ENCODE measurements at regions not wholly inside any gene's neighbourhood (a gene's known extent, or its start where the extent isn't known, plus 50 kb on each side); places are given as distances from the start of the nearest gene placed in this dataset.

DNA sequence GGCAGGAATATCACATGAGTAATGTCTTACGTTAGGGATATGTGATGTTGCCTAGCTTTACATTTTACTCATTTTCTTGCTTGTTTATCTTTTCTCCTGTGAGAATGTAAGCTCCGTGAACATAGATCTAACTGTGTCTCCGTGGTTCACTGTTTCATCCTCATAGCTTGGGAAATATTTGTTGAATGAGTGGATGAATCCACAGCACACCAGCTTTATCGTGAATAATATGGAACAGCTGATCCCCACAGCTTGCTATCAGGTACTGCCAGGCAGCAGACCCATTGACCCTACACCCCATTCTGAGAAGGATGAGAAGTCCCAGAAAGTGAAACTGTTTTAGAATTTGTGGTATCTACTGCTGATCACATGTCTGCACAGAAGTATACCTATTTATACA is 106.8 kb upstream of the FBN2 start:
- DNase-seq (ENCODE audit: low read depth, low spot score) (peak; percentile 86), FAIRE-seq (peak; percentile 15)
- no TSS peak for BruUV-seq (replicated peaks)
- Histone ChIP-seq H3K9me3 (replicated peaks; ENCODE audit: control insufficient read depth, insufficient read depth, low read length) (no peaks in the 10 kb centered on the region), H3K4me3 (replicated peaks in 1 of 3; ENCODE audit: insufficient read depth in 1 of 3, low read depth in 1 of 3, low read length in 3 of 3) (peak overlapping the region in 2 of 3 experiments; percentile 24 to 50), H3K9me1 (replicated peaks; ENCODE audit: control insufficient read depth, extremely low read depth, insufficient read depth, low read length) (no peaks in the 10 kb centered on the region), H4K20me1 (replicated peaks; ENCODE audit: control insufficient read depth, extremely low read depth, insufficient read depth, low read length) (no peaks in the 10 kb centered on the region), H3K4me2 (ENCODE audit: insufficient read depth, low read length) (peak overlapping the region; percentile 85), H3K79me2 (ENCODE audit: control insufficient read depth, insufficient read depth, low read length) (no peaks in the 10 kb centered on the region), H3K36me3 (ENCODE audit: control insufficient read depth in 2 of 2, extremely low read depth in 1 of 2, insufficient read depth in 2 of 2, low read length in 2 of 2) (no peaks in the 10 kb centered on the region), H3K9ac (replicated peaks; ENCODE audit: extremely low read depth, insufficient read depth, low read length) (peak overlapping the region; percentile 45), H3K27ac (ENCODE audit: insufficient read depth, low read depth, low read length) (peak overlapping the region; percentile 57), H2AFZ (ENCODE audit: low read depth, low read length) (peak overlapping the region; percentile 97), H3K4me1 (ENCODE audit: control insufficient read depth, extremely low read depth, insufficient read depth, low read length) (peaks cover 20% of the 10 kb centered on the region), H3K27me3 (ENCODE audit: control insufficient read depth in 2 of 2, insufficient read depth in 2 of 2, low read length in 2 of 2) (no peaks in the 10 kb centered on the region)
- intact Hi-C loops (cut with micrococcal nuclease) (no loop called here), dilution Hi-C loops (cut with MboI; ENCODE audit: extremely low pct_ligation_motif_present, low sequenced_read_pairs) (no loop called here)
- TF ChIP-seq POLR2AphosphoS5 (IDR thresholded peaks at IDR 0.05; ENCODE audit: insufficient read depth, low read depth, low read length) (no peak), FOS (IDR thresholded peaks at IDR 0.05; ENCODE audit: borderline replicate concordance, insufficient read depth, low read length) (no peak), JUN (IDR thresholded peaks at IDR 0.05; ENCODE audit: borderline replicate concordance, insufficient read depth, insufficient read length, low read depth) (no peak), MAX (IDR thresholded peaks at IDR 0.05; ENCODE audit: insufficient read depth, insufficient read length) (no peak), MYC (IDR thresholded peaks at IDR 0.05; ENCODE audit: low read depth, low read length) (no peak), GATA2 (IDR thresholded peaks at IDR 0.05; ENCODE audit: insufficient read depth, insufficient read length, low read depth, low read length) (peak; percentile 78)
- TF ChIP-seq, protein P1, sequence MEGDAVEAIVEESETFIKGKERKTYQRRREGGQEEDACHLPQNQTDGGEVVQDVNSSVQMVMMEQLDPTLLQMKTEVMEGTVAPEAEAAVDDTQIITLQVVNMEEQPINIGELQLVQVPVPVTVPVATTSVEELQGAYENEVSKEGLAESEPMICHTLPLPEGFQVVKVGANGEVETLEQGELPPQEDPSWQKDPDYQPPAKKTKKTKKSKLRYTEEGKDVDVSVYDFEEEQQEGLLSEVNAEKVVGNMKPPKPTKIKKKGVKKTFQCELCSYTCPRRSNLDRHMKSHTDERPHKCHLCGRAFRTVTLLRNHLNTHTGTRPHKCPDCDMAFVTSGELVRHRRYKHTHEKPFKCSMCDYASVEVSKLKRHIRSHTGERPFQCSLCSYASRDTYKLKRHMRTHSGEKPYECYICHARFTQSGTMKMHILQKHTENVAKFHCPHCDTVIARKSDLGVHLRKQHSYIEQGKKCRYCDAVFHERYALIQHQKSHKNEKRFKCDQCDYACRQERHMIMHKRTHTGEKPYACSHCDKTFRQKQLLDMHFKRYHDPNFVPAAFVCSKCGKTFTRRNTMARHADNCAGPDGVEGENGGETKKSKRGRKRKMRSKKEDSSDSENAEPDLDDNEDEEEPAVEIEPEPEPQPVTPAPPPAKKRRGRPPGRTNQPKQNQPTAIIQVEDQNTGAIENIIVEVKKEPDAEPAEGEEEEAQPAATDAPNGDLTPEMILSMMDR (IDR thresholded peaks at IDR 0.05; ENCODE audit: extremely low read depth in 1 of 2, insufficient read depth in 1 of 2, low read depth in 1 of 2, low read length in 2 of 2): no peak
- ChIA-PET CTCF (interaction anchor here (0.6 to 2.0 kb wide), 7 partner anchors 12 to 1888 kb away, joined by 3 to 11 read pairs (median 3); no protein-coding TSS in a partner anchor), POLR2A (no interaction called here)

Data from endothelial cell of umbilical vein (primary cell).